ENCODE measurements at regions not wholly inside any gene's neighbourhood (a gene's known extent, or its start where the extent isn't known, plus 50 kb on each side); places are given as distances from the start of the nearest gene placed in this dataset.

GRCh38 chr2:151002959-151003600 lies 258.6 kb downstream of the RBM43 start:
- no peak for TF ChIP-seq GATA3 (IDR thresholded peaks at IDR 0.05; ENCODE audit: low read depth, low read length)
- no peak for TF ChIP-seq GATA2 (IDR thresholded peaks at IDR 0.05; ENCODE audit: low read depth, low read length)

Data from SH-SY5Y (cell line).